ENCODE measurements at regions not wholly inside any gene's neighbourhood (a gene's known extent, or its start where the extent isn't known, plus 50 kb on each side); places are given as distances from the start of the nearest gene placed in this dataset.
"Not testable (repeated sequence)": the region's sequence is repeated elsewhere in the genome, so short reads cannot be mapped to it uniquely, and the experiment has no call there.

- Mint-ChIP-seq H3K4me3 (no peak overlapping the region), H3K4me1 (no peaks in the 10 kb centered on the region), H3K27ac (no peak overlapping the region), H3K27me3 (peaks cover 3% of the 10 kb centered on the region), H3K9me3 (peaks cover 0 to 2% (median 1%) of the 10 kb centered on the region in 3 donors), H3K36me3 (no peaks in the 10 kb centered on the region)
Observed at GRCh38 chr11:34719303-34719848, 98.5 kb downstream of the EHF start.

- H3K27ac Mint-ChIP-seq, H3K36me3 Mint-ChIP-seq, H3K4me3 Mint-ChIP-seq, H3K27me3 Mint-ChIP-seq, H3K4me1 Mint-ChIP-seq: not testable (repeated sequence)
- H3K9me3 Mint-ChIP-seq = peaks cover 10 to 28% (median 23%) of the 10 kb centered on the region in 3 donors
Observed at GRCh38 chr11:34713631-34714030, 92.7 kb downstream of the EHF start.

Measured in IgD-negative memory B cell (primary cell).